Stimulated activated naive CD8-positive, alpha-beta T cell treated with anti-CD3 and anti-CD28 coated beads, Interleukin-15, Interleukin-2, amounts not matched to agents 100 U/mL and 50 U/mL, for 24 hours (primary cell): ENCODE measurements at regions not wholly inside any gene's neighbourhood (a gene's known extent, or its start where the extent isn't known, plus 50 kb on each side); places are given as distances from the start of the nearest gene placed in this dataset.

Experiments used
- ATAC-seq: fragments of 150-1000 bp; cut with Tn5 transposase; one replicate; pipeline ENCODE4 v1.10.0; 2021
- DNase-seq: peaks from one replicate; pipeline ENCODE4 v3.0.0; 2021

- DNase-seq: no peak
Observed at GRCh38 chr18:72470391-72470790, 73.8 kb downstream of the CBLN2 start.

GRCh38 chr18:72468021-72468710 is 76.0 kb downstream of the CBLN2 start:
- DNase-seq (no peak), ATAC-seq (no peak)

More at GRCh38 chr18:72470391-72470790, 73.8 kb downstream of the CBLN2 start:
- ATAC-seq: no peak

GRCh38 chr18:72460210-72460680 is 83.9 kb downstream of the CBLN2 start:
- DNase-seq: no peak
- no peak for ATAC-seq

GRCh38 chr18:72458271-72458670 is 85.9 kb downstream of the CBLN2 start:
- ATAC-seq (no peak), DNase-seq (no peak)

- ATAC-seq (no peak), DNase-seq (no peak)
Observed at GRCh38 chr18:72456802-72457201, 87.3 kb downstream of the CBLN2 start.

GRCh38 chr18:72452328-72452727 is 91.8 kb downstream of the CBLN2 start:
- DNase-seq (no peak), ATAC-seq (no peak)

- ATAC-seq (no peak), DNase-seq (no peak)
Observed at GRCh38 chr18:72444798-72445155, 99.4 kb downstream of the CBLN2 start.

GRCh38 chr18:72444111-72444797 is 99.9 kb downstream of the CBLN2 start:
- no peak for ATAC-seq

GRCh38 chr18:72436401-72436800 is 107.7 kb downstream of the CBLN2 start:
- DNase-seq (no peak), ATAC-seq (no peak)

More at GRCh38 chr18:72444111-72444797, 99.9 kb downstream of the CBLN2 start:
- no peak for DNase-seq

GRCh38 chr18:72433756-72434155 is 110.4 kb downstream of the CBLN2 start:
- no peak for DNase-seq
- ATAC-seq: no peak

- no peak for ATAC-seq
- no peak for DNase-seq
Observed at GRCh38 chr18:72427721-72428120, 116.4 kb downstream of the CBLN2 start.

GRCh38 chr18:72419914-72420313 is 124.2 kb downstream of the CBLN2 start:
- DNase-seq: no peak
- ATAC-seq: no peak

GRCh38 chr18:72412927-72413326 is 131.2 kb downstream of the CBLN2 start:
- no peak for ATAC-seq
- no peak for DNase-seq

GRCh38 chr18:72411261-72411660 is 132.9 kb downstream of the CBLN2 start:
- DNase-seq: no peak
- no peak for ATAC-seq

- DNase-seq (no peak), ATAC-seq (no peak)
Observed at GRCh38 chr18:72410399-72410798, 133.7 kb downstream of the CBLN2 start.

- no peak for ATAC-seq
- no peak for DNase-seq
Observed at GRCh38 chr18:72409903-72410302, 134.2 kb downstream of the CBLN2 start.

GRCh38 chr18:72407048-72407447 is 137.1 kb downstream of the CBLN2 start:
- no peak for ATAC-seq
- no peak for DNase-seq

- no peak for ATAC-seq
Observed at GRCh38 chr18:72391951-72392350, 152.2 kb downstream of the CBLN2 start.

GRCh38 chr18:72391427-72391826 is 152.7 kb downstream of the CBLN2 start:
- no peak for ATAC-seq

More at GRCh38 chr18:72391951-72392350, 152.2 kb downstream of the CBLN2 start:
- DNase-seq: no peak

GRCh38 chr18:72378016-72378415 is 166.1 kb downstream of the CBLN2 start:
- DNase-seq (no peak), ATAC-seq (no peak)

More at GRCh38 chr18:72391427-72391826, 152.7 kb downstream of the CBLN2 start:
- no peak for DNase-seq

GRCh38 chr18:72376256-72376655 is 167.9 kb downstream of the CBLN2 start:
- ATAC-seq: no peak
- no peak for DNase-seq

GRCh38 chr18:72375618-72376017 is 168.5 kb downstream of the CBLN2 start:
- no peak for DNase-seq
- ATAC-seq: no peak

- no peak for ATAC-seq
- DNase-seq: no peak
Observed at GRCh38 chr18:72372076-72372475, 172.1 kb downstream of the CBLN2 start.

- ATAC-seq (no peak), DNase-seq (no peak)
Observed at GRCh38 chr18:72368308-72368707, 175.8 kb downstream of the CBLN2 start.
